Right forelimb (tissue), 1 donor: ENCODE measurements at regions not wholly inside any gene's neighbourhood (a gene's known extent, or its start where the extent isn't known, plus 50 kb on each side); places are given as distances from the start of the nearest gene placed in this dataset.

Source experiments
- DNase-seq: peaks from one replicate; pipeline ENCODE4 v3.0.0-alpha.2; 2018

- no peak for DNase-seq
Observed at GRCh38 chr3:105174017-105174615, 192.6 kb upstream of the ALCAM start.

GRCh38 chr3:105177576-105177975 lies 189.1 kb upstream of the ALCAM start:
- DNase-seq: no peak

GRCh38 chr3:105187344-105187743 lies 179.4 kb upstream of the ALCAM start:
- no peak for DNase-seq

GRCh38 chr3:105195260-105195659 lies 171.4 kb upstream of the ALCAM start:
- DNase-seq: no peak

GRCh38 chr3:105197863-105198262 lies 168.8 kb upstream of the ALCAM start:
- DNase-seq: no peak

GRCh38 chr3:105199217-105199616 lies 167.5 kb upstream of the ALCAM start:
- DNase-seq: no peak

- no peak for DNase-seq
Observed at GRCh38 chr3:105210141-105210540, 156.6 kb upstream of the ALCAM start.

- no peak for DNase-seq
Observed at GRCh38 chr3:105214590-105214989, 152.1 kb upstream of the ALCAM start.

- DNase-seq: no peak
Observed at GRCh38 chr3:105222568-105223093, 144.1 kb upstream of the ALCAM start.

GRCh38 chr3:105223815-105224214 lies 142.9 kb upstream of the ALCAM start:
- DNase-seq: no peak

GRCh38 chr3:105228696-105229095 lies 138.0 kb upstream of the ALCAM start:
- no peak for DNase-seq

GRCh38 chr3:105232553-105232952 lies 134.2 kb upstream of the ALCAM start:
- DNase-seq: no peak

- DNase-seq: no peak
Observed at GRCh38 chr3:105233010-105233409, 133.7 kb upstream of the ALCAM start.

- DNase-seq: no peak
Observed at GRCh38 chr3:105235221-105235620, 131.5 kb upstream of the ALCAM start.

GRCh38 chr3:105235785-105236184 lies 130.9 kb upstream of the ALCAM start:
- no peak for DNase-seq

GRCh38 chr3:105238367-105238766 lies 128.3 kb upstream of the ALCAM start:
- no peak for DNase-seq

GRCh38 chr3:105243076-105243475 lies 123.6 kb upstream of the ALCAM start:
- no peak for DNase-seq

- no peak for DNase-seq
Observed at GRCh38 chr3:105246536-105246935, 120.2 kb upstream of the ALCAM start.

- DNase-seq: no peak
Observed at GRCh38 chr3:105253225-105253624, 113.5 kb upstream of the ALCAM start.

- DNase-seq: no peak
Observed at GRCh38 chr3:105254154-105254553, 112.6 kb upstream of the ALCAM start.

GRCh38 chr3:105255350-105255749 lies 111.4 kb upstream of the ALCAM start:
- DNase-seq: no peak

GRCh38 chr3:105259496-105259895 lies 107.2 kb upstream of the ALCAM start:
- DNase-seq: no peak

GRCh38 chr3:105260385-105260784 lies 106.3 kb upstream of the ALCAM start:
- no peak for DNase-seq

- no peak for DNase-seq
Observed at GRCh38 chr3:105274536-105274935, 92.2 kb upstream of the ALCAM start.

GRCh38 chr3:105274958-105275357 lies 91.8 kb upstream of the ALCAM start:
- no peak for DNase-seq
